LHCN-M2 (cell line): ENCODE measurements at regions not wholly inside any gene's neighbourhood (a gene's known extent, or its start where the extent isn't known, plus 50 kb on each side); places are given as distances from the start of the nearest gene placed in this dataset.

Experiments
- DNase-seq: peaks from one replicate; pipeline ENCODE4 v3.0.0-alpha.2; 2012; ENCODE audit warnings: low read depth

GRCh38 chr16:8194794-8195193 is 395.5 kb downstream of the TMEM114 start:
- DNase-seq: no peak

GRCh38 chr16:8188841-8189240 is 401.5 kb downstream of the TMEM114 start:
- DNase-seq: no peak

GRCh38 chr16:8187782-8188372 is 402.4 kb downstream of the TMEM114 start:
- no peak for DNase-seq

GRCh38 chr16:8184854-8185253 is 405.5 kb downstream of the TMEM114 start:
- no peak for DNase-seq

- no peak for DNase-seq
Measured at GRCh38 chr16:8183176-8184099, 406.9 kb downstream of the TMEM114 start.

GRCh38 chr16:8182761-8183160 is 407.6 kb downstream of the TMEM114 start:
- DNase-seq: no peak

- no peak for DNase-seq
Measured at GRCh38 chr16:8179615-8180014, 410.7 kb downstream of the TMEM114 start.

GRCh38 chr16:8178271-8178670 is 412.0 kb downstream of the TMEM114 start:
- DNase-seq: no peak

GRCh38 chr16:8175411-8175810 is 414.9 kb downstream of the TMEM114 start:
- DNase-seq: no peak

- peak; percentile 55 for DNase-seq
Measured at GRCh38 chr16:8173111-8173644, 417.1 kb downstream of the TMEM114 start.

GRCh38 chr16:8172551-8172950 is 417.8 kb downstream of the TMEM114 start:
- no peak for DNase-seq

- DNase-seq: no peak
Measured at GRCh38 chr16:8168016-8168415, 422.3 kb downstream of the TMEM114 start.

GRCh38 chr16:8167436-8167835 is 422.9 kb downstream of the TMEM114 start:
- no peak for DNase-seq

GRCh38 chr16:8158051-8158450 is 432.3 kb downstream of the TMEM114 start:
- no peak for DNase-seq

- DNase-seq: no peak
Measured at GRCh38 chr16:8155275-8155674, 435.0 kb downstream of the TMEM114 start.

- DNase-seq: no peak
Measured at GRCh38 chr16:8146256-8147012, 443.9 kb downstream of the TMEM114 start.

- DNase-seq: no peak
Measured at GRCh38 chr16:8138666-8139065, 451.6 kb downstream of the TMEM114 start.

GRCh38 chr16:8137606-8138005 is 452.7 kb downstream of the TMEM114 start:
- no peak for DNase-seq

- no peak for DNase-seq
Measured at GRCh38 chr16:8130197-8130596, 460.1 kb downstream of the TMEM114 start.

- DNase-seq: no peak
Measured at GRCh38 chr16:8127070-8127469, 463.2 kb downstream of the TMEM114 start.

- DNase-seq: no peak
Measured at GRCh38 chr16:8126313-8126712, 464.0 kb downstream of the TMEM114 start.

GRCh38 chr16:8120001-8120400 is 470.3 kb downstream of the TMEM114 start:
- no peak for DNase-seq
